ENCODE measurements at regions not wholly inside any gene's neighbourhood (a gene's known extent, or its start where the extent isn't known, plus 50 kb on each side); places are given as distances from the start of the nearest gene placed in this dataset.

- H3K27me3 ChIP-seq (replicated peaks in 1 of 2; ENCODE audit: control insufficient read depth in 2 of 2, insufficient read depth in 2 of 2, low read length in 1 of 2): no peaks in the 10 kb centered on the region; a peak in 1 of 4 replicates
- CTCF ChIA-PET: no interaction called here
- intact Hi-C loops (cut with micrococcal nuclease; ENCODE audit: unreplicated experiment) (no loop called here), in situ Hi-C loops (cut with MboI) (no loop called here)
- H3K9me3 ChIP-seq (replicated peaks; ENCODE audit: control insufficient read depth, insufficient read depth, low read length): no peaks in the 10 kb centered on the region
- no peak for TF ChIP-seq FOXM1 (IDR thresholded peaks at IDR 0.05; ENCODE audit: low read depth, low read length)
- no peak for TF ChIP-seq ZBTB11 (CRISPR knock-in tag; IDR thresholded peaks at IDR 0.05)
- TF ChIP-seq, protein P1, sequence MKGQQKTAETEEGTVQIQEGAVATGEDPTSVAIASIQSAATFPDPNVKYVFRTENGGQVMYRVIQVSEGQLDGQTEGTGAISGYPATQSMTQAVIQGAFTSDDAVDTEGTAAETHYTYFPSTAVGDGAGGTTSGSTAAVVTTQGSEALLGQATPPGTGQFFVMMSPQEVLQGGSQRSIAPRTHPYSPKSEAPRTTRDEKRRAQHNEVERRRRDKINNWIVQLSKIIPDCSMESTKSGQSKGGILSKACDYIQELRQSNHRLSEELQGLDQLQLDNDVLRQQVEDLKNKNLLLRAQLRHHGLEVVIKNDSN (IDR thresholded peaks at IDR 0.05; ENCODE audit: borderline replicate concordance, extremely low read length, insufficient read depth, low read depth, low read length): no peak
- TF ChIP-seq MEF2B (IDR thresholded peaks at IDR 0.05; ENCODE audit: partially characterized antibody, poor library complexity, severe bottlenecking): no peak
- TF ChIP-seq IKZF2 (IDR thresholded peaks at IDR 0.05): no peak
- TF ChIP-seq, protein P2, sequence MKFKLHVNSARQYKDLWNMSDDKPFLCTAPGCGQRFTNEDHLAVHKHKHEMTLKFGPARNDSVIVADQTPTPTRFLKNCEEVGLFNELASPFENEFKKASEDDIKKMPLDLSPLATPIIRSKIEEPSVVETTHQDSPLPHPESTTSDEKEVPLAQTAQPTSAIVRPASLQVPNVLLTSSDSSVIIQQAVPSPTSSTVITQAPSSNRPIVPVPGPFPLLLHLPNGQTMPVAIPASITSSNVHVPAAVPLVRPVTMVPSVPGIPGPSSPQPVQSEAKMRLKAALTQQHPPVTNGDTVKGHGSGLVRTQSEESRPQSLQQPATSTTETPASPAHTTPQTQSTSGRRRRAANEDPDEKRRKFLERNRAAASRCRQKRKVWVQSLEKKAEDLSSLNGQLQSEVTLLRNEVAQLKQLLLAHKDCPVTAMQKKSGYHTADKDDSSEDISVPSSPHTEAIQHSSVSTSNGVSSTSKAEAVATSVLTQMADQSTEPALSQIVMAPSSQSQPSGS (IDR thresholded peaks at IDR 0.05; ENCODE audit: low read length): no peak
- FAIRE-seq (no peak), ATAC-seq (no peak), DNase-seq (ENCODE audit: low read depth, low spot score) (no peak)
- WGBS (ENCODE audit: insufficient coverage, insufficient replicate concordance, low lambda C conversion rate, missing lambda C conversion rate): 27% methylated on average over 9 of the region's 9 CpGs
- H3K36me3 ChIP-seq (ENCODE audit: control insufficient read depth in 2 of 2, insufficient read depth in 2 of 2, low read length in 1 of 2): no peaks in the 10 kb centered on the region
- BruUV-seq (replicated peaks): no TSS peak
- no peaks in the 10 kb centered on the region for H3K79me2 ChIP-seq (ENCODE audit: control insufficient read depth, insufficient read depth, low read length)
- POLR2A ChIA-PET: no interaction called here
- no peak overlapping the region for H3K4me2 ChIP-seq (ENCODE audit: control insufficient read depth, insufficient read depth)
- RAD21 ChIA-PET (ENCODE audit: unreplicated experiment): no interaction called here
- H3K4me3 ChIP-seq: no peak overlapping the region
- H2AFZ ChIP-seq (ENCODE audit: control insufficient read depth, low read depth, low read length): no peak overlapping the region
- SMC1A ChIA-PET (ENCODE audit: uncharacterized antibody, unreplicated experiment): no interaction called here
- H3K4me1 ChIP-seq (ENCODE audit: control insufficient read depth, insufficient read depth, low read length): no peaks in the 10 kb centered on the region
- H3K9ac ChIP-seq (ENCODE audit: control insufficient read depth, insufficient read depth, low read length): no peak overlapping the region
- no peak overlapping the region for H3K27ac ChIP-seq (ENCODE audit: control insufficient read depth, insufficient read depth)
- no peaks in the 10 kb centered on the region for H4K20me1 ChIP-seq (ENCODE audit: control insufficient read depth, insufficient read depth)
Measured at GRCh38 chr7:108863227-108863848, 293.7 kb downstream of the DNAJB9 start.
